Neural progenitor cell (in vitro differentiated cells): ENCODE measurements at regions not wholly inside any gene's neighbourhood (a gene's known extent, or its start where the extent isn't known, plus 50 kb on each side); places are given as distances from the start of the nearest gene placed in this dataset.
A peak's percentile ranks its signal among the peaks of the same experiment; 100 is the strongest.

ENCODE experiments used
- DNase-seq: peaks from one replicate; pipeline ENCODE4 v3.0.0-alpha.2; 2016; ENCODE audit warnings: low spot score
- H2AFZ ChIP-seq: fragments of 200-600 bp; sonication (generic); replicated peaks from 2 replicates; pipeline ENCODE4 v1.6.1; 2016; ENCODE audit warnings: antibody characterized with exemption
- H3F3A ChIP-seq: fragments of 200-600 bp; sonication (generic); 2 replicates; pipeline ENCODE4 v1.6.1; 2016; ENCODE audit warnings: antibody characterized with exemption, low read depth
- H3K27ac ChIP-seq: fragments of 200-600 bp; sonication (generic); 2 replicates; pipeline ENCODE4 v1.5.1; 2016; ENCODE audit warnings: mild to moderate bottlenecking
- H3K27me3 ChIP-seq: fragments of 200-600 bp; sonication (generic); 2 replicates; pipeline ENCODE4 v1.6.1; 2016; ENCODE audit warnings: mild to moderate bottlenecking, moderate library complexity
- H3K36me3 ChIP-seq: fragments of 200-600 bp; sonication (generic); 2 replicates; pipeline ENCODE4 v1.5.1; 2016
- H3K4me1 ChIP-seq: fragments of 200-600 bp; sonication (generic); 2 replicates; pipeline ENCODE4 v1.6.1; 2016; ENCODE audit warnings: mixed run types
- H3K4me2 ChIP-seq: fragments of 200-600 bp; sonication (generic); 2 replicates; pipeline ENCODE4 v1.6.1; 2016
- H3K4me3 ChIP-seq: fragments of 200-600 bp; sonication (generic); 2 replicates; pipeline ENCODE4 v1.5.1; 2016
- H3K79me2 ChIP-seq: fragments of 200-600 bp; sonication (generic); 2 replicates; pipeline ENCODE4 v1.6.1; 2016; ENCODE audit warnings: low read depth
- H3K9ac ChIP-seq: fragments of 200-600 bp; sonication (generic); 2 replicates; pipeline ENCODE4 v1.6.1; 2016
- H3K9me3 ChIP-seq: fragments of 200-600 bp; sonication (generic); 2 replicates; pipeline ENCODE4 v1.5.1; 2016; ENCODE audit warnings: low read depth
- H4K20me1 ChIP-seq: fragments of 200-600 bp; sonication (generic); 2 replicates; pipeline ENCODE4 v1.6.1; 2016; ENCODE audit warnings: low read depth
- H3K27ac Mint-ChIP-seq: 3 replicates; pipeline ENCODE4 v1.8.0; 2021; ENCODE audit warnings: mixed read lengths
- H3K27me3 Mint-ChIP-seq: 2 replicates; pipeline ENCODE4 v1.8.0; 2022; ENCODE audit warnings: low read depth, mild to moderate bottlenecking, inconsistent platforms, moderate library complexity, mixed read lengths; ENCODE audit not compliant: insufficient read depth
- H3K36me3 Mint-ChIP-seq: 3 replicates; pipeline ENCODE4 v1.8.0; 2021; ENCODE audit warnings: mixed read lengths
- H3K4me1 Mint-ChIP-seq: 3 replicates; pipeline ENCODE4 v1.8.0; 2021; ENCODE audit warnings: mixed read lengths
- H3K4me3 Mint-ChIP-seq: 3 replicates; pipeline ENCODE4 v1.8.0; 2021; ENCODE audit warnings: mild to moderate bottlenecking, moderate library complexity, mixed read lengths
- H3K9me3 Mint-ChIP-seq: 3 replicates; pipeline ENCODE4 v1.8.0; 2020; ENCODE audit warnings: mixed read lengths
- EZH2 ChIP-seq: fragments of 200-600 bp; sonication (generic); IDR thresholded peaks from 2 replicates; pipeline ENCODE4 v1.6.1; 2017; ENCODE audit warnings: antibody characterized with exemption, mild to moderate bottlenecking, moderate library complexity
- EZH2phosphoT487 ChIP-seq: fragments of 200-600 bp; sonication (generic); IDR thresholded peaks from 2 replicates; pipeline ENCODE4 v1.6.1; 2017; ENCODE audit warnings: antibody characterized with exemption
- TF ChIP-seq, protein P1 (sequence below): fragments of 200-600 bp; sonication (generic); IDR thresholded peaks from 2 replicates; pipeline ENCODE4 v1.5.1; 2017; ENCODE audit warnings: antibody characterized with exemption, mild to moderate bottlenecking

GRCh38 chr14:31945074-31945613 is 132.0 kb upstream of the ARHGAP5 start:
- Histone ChIP-seq H3F3A (no peaks in the 10 kb centered on the region), H3K27ac (no peak overlapping the region), H2AFZ (no peak overlapping the region), H3K9me3 (no peaks in the 10 kb centered on the region), H3K9ac (no peak overlapping the region), H3K79me2 (no peaks in the 10 kb centered on the region), H3K36me3 (no peaks in the 10 kb centered on the region), H3K4me3 (no peak overlapping the region), H3K27me3 (no peaks in the 10 kb centered on the region), H4K20me1 (no peaks in the 10 kb centered on the region), H3K4me2 (no peak overlapping the region), H3K4me1 (peaks cover 2% of the 10 kb centered on the region)
- Mint-ChIP-seq H3K4me1 (peaks cover 15% of the 10 kb centered on the region), H3K27ac (no peak overlapping the region), H3K36me3 (no peaks in the 10 kb centered on the region), H3K27me3 (peaks cover 4% of the 10 kb centered on the region), H3K9me3 (no peaks in the 10 kb centered on the region), H3K4me3 (no peak overlapping the region)
- DNase-seq = no peak
- TF ChIP-seq, protein P1, sequence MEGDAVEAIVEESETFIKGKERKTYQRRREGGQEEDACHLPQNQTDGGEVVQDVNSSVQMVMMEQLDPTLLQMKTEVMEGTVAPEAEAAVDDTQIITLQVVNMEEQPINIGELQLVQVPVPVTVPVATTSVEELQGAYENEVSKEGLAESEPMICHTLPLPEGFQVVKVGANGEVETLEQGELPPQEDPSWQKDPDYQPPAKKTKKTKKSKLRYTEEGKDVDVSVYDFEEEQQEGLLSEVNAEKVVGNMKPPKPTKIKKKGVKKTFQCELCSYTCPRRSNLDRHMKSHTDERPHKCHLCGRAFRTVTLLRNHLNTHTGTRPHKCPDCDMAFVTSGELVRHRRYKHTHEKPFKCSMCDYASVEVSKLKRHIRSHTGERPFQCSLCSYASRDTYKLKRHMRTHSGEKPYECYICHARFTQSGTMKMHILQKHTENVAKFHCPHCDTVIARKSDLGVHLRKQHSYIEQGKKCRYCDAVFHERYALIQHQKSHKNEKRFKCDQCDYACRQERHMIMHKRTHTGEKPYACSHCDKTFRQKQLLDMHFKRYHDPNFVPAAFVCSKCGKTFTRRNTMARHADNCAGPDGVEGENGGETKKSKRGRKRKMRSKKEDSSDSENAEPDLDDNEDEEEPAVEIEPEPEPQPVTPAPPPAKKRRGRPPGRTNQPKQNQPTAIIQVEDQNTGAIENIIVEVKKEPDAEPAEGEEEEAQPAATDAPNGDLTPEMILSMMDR = no peak
- TF ChIP-seq EZH2 = no peak

DNA sequence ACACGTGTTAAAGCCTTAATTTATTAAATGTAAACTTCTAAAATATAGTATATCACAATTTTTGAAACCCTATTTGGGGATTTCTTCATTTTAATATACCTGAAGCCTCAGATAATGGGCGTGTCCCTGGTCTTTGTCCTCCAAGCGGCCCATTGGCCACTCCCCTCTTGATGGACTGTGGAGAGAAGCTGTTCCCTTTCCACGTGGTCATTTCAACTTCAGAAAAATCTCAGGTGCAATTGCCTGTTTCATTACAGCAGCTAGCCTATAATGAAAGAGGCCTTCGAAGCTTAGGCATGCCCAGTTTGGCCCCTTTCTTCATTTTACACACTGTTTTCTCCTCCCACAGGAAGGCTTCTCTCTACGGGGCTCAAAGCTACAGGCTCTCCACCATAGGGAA is 131.4 kb upstream of the ARHGAP5 start:
- peaks cover 20% of the 10 kb centered on the region for H3K4me1 Mint-ChIP-seq
- no peak overlapping the region for H3K4me2 ChIP-seq
- H3K4me3 Mint-ChIP-seq = no peak overlapping the region
- H3K36me3 Mint-ChIP-seq = no peaks in the 10 kb centered on the region
- no peak overlapping the region for H2AFZ ChIP-seq
- no peaks in the 10 kb centered on the region for H4K20me1 ChIP-seq
- no peak for TF ChIP-seq EZH2phosphoT487
- TF ChIP-seq, protein P1 = no peak
- TF ChIP-seq EZH2 = no peak
- H3K79me2 ChIP-seq = no peaks in the 10 kb centered on the region
- no peaks in the 10 kb centered on the region for H3K36me3 ChIP-seq
- no peaks in the 10 kb centered on the region for H3K27me3 ChIP-seq
- DNase-seq = no peak
- no peaks in the 10 kb centered on the region for H3K9me3 Mint-ChIP-seq
- no peak overlapping the region for H3K27ac ChIP-seq
- H3K27ac Mint-ChIP-seq = no peak overlapping the region
- peaks cover 7% of the 10 kb centered on the region for H3K4me1 ChIP-seq
- H3K9ac ChIP-seq = no peak overlapping the region
- no peak overlapping the region for H3K4me3 ChIP-seq
- H3K9me3 ChIP-seq = no peaks in the 10 kb centered on the region
- peaks cover 4% of the 10 kb centered on the region for H3K27me3 Mint-ChIP-seq
- H3F3A ChIP-seq = no peaks in the 10 kb centered on the region

DNA sequence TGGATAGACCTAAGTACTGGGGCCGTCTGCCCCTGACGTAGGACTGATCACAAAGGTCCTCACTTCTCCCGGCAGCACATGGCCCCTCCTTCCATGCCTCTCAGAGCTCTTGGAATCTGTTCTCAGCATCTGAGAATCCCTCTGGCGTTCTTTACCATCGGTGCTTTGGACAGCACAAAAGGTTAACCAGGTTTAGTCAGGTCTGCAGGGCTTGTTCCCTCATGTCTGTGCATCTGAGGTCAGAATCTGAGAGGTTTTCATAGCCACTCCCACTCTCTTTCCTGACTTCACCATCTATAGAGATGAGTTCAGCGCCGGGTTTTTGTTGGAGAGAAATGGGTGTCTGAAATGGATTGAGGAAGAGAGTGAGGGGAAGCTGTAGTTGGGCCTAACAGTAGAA is 130.0 kb upstream of the ARHGAP5 start:
- H3K36me3 Mint-ChIP-seq = no peaks in the 10 kb centered on the region
- H4K20me1 ChIP-seq = no peaks in the 10 kb centered on the region
- H3K27ac ChIP-seq = no peak overlapping the region
- H3K27me3 ChIP-seq = no peaks in the 10 kb centered on the region
- H3K9me3 ChIP-seq = no peaks in the 10 kb centered on the region
- DNase-seq = no peak
- peak overlapping the region; percentile 38 for H2AFZ ChIP-seq
- no peak overlapping the region for H3K9ac ChIP-seq
- peaks cover 4% of the 10 kb centered on the region for H3K27me3 Mint-ChIP-seq
- H3K4me3 Mint-ChIP-seq = no peak overlapping the region
- H3K36me3 ChIP-seq = no peaks in the 10 kb centered on the region
- H3K27ac Mint-ChIP-seq = no peak overlapping the region
- no peaks in the 10 kb centered on the region for H3K79me2 ChIP-seq
- peaks cover 18% of the 10 kb centered on the region for H3K4me1 ChIP-seq
- H3K4me1 Mint-ChIP-seq = peaks cover 34% of the 10 kb centered on the region
- H3K4me2 ChIP-seq = no peak overlapping the region
- no peaks in the 10 kb centered on the region for H3K9me3 Mint-ChIP-seq
- no peak overlapping the region for H3K4me3 ChIP-seq
- no peak for TF ChIP-seq EZH2
- TF ChIP-seq, protein P1 = no peak
- no peak for TF ChIP-seq EZH2phosphoT487
- H3F3A ChIP-seq = no peaks in the 10 kb centered on the region
